GM18870 (cell line): ENCODE measurements at regions not wholly inside any gene's neighbourhood (a gene's known extent, or its start where the extent isn't known, plus 50 kb on each side); places are given as distances from the start of the nearest gene placed in this dataset.
A peak's percentile ranks its signal among the peaks of the same experiment; 100 is the strongest.

Experiments used
- ATAC-seq: cut with Tn5 transposase; IDR thresholded peaks from one replicate; pipeline ENCODE4 v1.9.1; 2021; ENCODE audit warnings: moderate library complexity; ENCODE audit not compliant: unreplicated experiment

DNA sequence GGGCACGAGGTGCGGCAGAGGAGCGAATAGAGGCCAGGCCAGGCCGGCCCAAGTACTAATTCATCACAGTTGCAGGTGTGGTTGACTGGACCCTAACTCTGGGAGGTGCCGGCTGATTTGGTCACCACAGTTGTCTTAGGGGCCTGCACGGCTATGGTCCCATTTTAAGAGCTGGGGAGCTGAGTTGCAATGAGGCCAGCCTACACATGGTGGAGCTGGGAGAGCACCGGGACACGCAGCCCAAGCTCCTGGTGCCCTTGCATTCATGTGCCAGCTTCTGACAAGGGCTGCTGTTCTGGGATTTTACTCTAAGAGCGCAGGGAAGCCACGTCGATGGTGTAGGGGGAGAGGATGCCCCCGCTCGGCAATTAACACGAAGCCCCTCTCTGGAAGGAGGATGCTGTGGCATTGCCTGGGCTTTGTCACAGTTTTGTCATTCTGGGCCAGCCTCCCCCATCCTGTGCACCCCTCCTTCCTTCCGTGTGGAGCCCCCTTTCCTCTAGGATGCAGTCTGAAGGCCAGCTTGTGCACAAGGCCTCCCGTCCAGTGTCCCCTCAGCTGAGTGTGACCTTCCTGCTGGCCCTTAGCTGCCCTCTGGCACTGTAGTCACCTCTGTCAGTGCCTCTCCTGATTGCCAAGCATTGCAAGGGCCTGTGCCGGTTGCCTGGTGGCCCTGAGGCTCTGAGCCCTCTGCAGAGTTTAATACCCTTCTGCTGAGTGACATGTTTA is 109.4 kb upstream of the C1QTNF9B start:
- ATAC-seq: no peak

- ATAC-seq: no peak
Measured at GRCh38 chr13:24007979-24008620, 110.8 kb upstream of the C1QTNF9B start.

- no peak for ATAC-seq
Measured at GRCh38 chr13:24008679-24009078, 111.4 kb upstream of the C1QTNF9B start.

- ATAC-seq: no peak
Measured at GRCh38 chr13:24011266-24011665, 114.0 kb upstream of the C1QTNF9B start.

DNA sequence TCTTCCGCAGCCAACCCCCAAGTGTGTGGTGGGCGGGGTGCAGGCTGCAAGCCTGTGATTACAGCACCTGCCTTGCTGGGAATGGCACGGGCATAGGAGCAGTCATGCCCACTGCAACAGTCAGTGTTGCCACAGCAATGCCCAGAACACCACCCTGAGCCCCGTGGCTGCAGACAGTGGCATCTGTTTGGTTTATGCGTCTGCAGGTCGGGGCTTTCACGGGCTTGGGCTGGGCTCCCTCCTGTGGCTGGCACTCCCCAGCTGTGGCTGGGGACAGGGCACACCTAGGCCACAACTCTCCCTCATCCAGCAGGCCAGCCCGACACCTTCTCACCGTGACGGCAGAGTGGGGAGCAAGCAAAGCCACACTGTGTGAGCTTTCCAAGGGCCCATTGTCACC is 115.3 kb upstream of the C1QTNF9B start:
- no peak for ATAC-seq

DNA sequence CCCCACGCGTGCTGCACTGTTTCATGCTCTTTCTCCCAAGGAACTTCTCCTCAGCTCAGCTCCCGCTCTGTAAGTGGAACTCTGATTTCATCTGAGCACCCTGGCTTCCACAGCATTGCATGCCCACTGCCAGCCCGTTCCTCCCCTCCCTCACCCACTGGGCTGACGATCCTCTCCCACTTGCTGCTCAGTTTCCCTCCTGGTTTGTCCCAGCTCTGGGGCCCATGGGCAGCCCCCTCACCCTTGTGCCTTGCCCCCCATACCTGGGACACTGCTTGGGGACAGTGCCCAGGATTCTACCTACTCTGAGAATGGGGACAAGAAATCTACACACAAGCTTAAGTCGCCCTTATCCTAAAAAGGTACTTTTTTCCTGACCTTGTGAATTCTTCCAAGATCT is 115.9 kb upstream of the C1QTNF9B start:
- ATAC-seq: no peak

DNA sequence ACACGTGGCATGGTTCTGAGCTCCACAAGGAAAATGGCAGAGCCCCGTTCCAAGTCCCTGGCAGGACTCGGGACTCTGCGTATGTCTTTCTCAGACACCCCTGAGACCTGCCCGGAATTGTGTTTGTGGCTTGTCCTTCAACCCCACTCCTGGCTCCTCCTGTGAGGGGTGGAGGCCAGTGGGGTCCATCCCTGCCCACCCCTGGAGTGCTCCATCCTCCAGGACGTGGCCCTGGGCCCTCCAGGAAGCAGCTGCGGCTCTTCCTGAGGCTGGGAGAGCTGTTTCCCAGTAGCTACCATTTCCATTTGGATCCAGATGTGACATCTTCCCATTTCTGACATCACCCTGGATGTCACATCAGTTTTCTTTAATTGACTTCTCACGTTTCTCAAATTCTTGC is 118.7 kb upstream of the C1QTNF9B start:
- ATAC-seq: no peak

- ATAC-seq: no peak
Measured at GRCh38 chr13:24022568-24022967, 125.3 kb upstream of the C1QTNF9B start.

DNA sequence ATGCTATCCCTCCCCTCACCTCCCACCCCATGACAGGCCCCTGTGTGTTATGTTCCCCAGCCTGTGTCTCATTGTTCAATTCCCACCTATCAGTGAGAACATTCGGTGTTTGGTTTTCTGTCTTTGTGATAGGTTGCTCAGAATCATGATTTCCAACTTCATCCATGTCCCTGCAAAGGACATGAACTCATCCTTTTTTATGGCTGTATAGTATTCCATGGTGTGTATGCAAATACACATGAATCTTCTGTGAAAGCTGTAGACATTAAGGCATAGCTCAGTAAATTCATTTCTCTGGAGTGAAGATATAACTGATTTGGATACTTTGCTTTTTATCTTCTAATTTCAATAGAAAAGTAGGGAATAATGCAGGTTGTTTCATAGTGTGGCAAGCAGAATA is 125.8 kb upstream of the C1QTNF9B start:
- no peak for ATAC-seq

- ATAC-seq: no peak
Measured at GRCh38 chr13:24027494-24027893, 130.2 kb upstream of the C1QTNF9B start.

GRCh38 chr13:24032252-24032651 is 128.3 kb upstream of the SPATA13 start:
- ATAC-seq: no peak

DNA sequence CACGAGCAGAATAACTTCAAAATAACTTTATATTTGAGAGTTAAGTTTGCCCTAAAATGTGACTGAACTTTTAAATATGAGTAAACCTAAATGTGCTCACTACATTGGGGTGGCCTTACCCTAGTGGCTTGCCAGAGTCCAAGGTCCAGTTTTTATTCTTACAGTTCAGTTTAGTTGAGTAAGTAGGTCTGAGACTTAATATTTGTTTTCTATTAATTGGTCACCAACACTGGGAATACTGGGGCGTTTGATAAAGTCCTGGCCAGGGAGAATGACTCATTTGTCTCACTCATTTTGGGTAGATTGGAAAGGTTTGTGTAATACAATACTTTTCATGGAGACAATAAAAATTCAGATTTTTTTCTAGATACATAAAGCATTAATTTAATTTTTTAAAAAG is 127.8 kb upstream of the SPATA13 start:
- no peak for ATAC-seq

- no peak for ATAC-seq
Measured at GRCh38 chr13:24033527-24034302, 126.8 kb upstream of the SPATA13 start.

GRCh38 chr13:24035411-24035810 is 125.1 kb upstream of the SPATA13 start:
- ATAC-seq: no peak

DNA sequence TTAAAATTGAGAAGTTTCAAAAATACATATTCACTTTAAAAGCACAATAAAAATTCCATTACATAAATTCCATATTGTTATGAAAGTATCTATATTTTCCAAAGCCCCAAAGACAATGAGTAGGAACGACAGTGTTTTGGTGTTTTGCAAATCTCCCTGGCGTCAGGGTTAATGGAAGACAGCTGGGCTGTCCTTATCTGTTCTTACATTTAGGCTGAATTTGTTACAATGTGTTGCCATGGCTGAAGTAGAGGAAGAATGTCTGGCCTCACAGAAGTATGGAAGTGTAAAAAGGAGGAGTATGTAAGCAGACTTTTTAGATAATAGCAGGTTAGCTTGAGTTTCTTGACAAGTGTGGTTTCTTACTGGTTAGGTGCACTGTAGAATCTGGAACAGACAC is 124.4 kb upstream of the SPATA13 start:
- ATAC-seq: no peak

DNA sequence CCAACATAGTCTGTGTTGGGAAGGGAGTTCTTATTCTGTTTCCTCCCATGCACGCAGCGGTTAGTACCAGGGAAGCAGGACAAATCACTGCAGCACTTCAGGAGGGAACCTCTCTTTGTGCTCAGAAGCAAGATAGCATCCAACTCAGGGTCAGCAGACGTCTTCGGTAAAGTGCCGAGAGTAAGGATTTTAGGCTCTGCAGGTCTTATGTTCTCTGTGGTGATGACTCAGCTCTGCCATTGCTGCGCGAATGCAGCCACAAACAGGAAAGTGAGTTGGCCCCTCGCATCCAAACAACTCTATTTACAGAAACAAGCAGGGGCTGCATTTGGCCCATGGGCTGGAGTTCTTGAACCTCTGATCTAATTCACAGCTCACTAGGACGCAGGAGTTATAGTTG is 122.1 kb upstream of the SPATA13 start:
- no peak for ATAC-seq

- ATAC-seq: no peak
Measured at GRCh38 chr13:24038841-24039330, 121.6 kb upstream of the SPATA13 start.

DNA sequence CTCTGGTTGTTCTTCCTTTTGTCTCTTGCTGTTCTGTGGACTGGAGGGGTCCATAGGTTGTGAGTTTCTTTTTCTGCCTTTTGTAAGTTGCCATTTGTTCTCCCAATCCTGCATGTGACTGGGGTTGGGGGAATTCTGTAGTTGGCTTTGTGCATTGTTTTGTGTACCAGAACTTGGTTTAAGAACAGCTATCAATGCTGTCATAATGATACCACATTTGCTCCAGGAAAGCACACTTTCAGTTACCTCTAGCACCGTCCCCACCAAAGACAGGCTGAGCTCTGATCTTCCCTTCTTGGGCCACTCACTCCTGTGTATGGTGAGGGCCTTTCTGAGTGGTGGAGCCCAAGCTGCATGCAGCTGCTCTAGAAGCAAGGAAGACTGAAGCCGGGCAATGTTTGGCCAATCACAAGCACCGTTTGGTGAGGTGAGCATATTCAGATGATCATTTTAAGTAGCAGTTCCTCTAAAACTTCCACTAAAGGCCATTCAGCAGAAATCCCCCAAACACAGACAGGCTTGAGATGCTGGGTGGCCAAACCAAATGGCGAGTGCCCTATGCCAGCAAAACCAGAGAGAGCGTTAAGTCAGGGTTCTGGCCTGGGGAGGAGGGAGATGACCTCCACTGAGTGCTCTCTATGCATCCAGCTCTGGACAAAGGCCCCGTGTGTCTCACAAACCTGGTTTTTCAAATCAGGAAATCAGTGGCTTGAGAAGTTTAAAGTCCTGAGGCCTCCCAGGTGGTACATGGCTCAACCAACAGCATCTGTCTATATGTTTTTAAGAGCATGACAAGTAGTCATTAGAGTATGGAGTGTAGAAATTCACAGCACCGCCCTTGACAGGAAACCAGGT is 120.7 kb upstream of the SPATA13 start:
- peak; percentile 73 for ATAC-seq

DNA sequence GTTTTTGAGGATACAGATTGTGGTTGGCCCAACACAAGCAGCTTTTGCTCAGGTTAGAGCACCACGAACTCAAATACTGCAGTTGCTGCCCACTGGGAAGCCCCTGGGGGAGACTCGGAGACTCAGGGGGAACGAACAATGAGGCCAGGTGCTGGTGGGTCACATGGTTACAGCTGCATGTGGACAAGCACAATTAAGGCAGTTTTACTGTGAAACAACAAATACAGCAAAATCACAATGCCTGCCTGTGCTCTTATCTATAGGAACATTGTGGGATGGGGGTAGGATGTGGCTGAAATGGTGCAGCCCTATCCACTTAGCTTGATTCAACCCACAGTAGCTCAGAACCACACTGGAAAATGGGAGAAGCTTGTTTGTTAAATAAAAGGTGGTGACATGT is 119.7 kb upstream of the SPATA13 start:
- no peak for ATAC-seq

GRCh38 chr13:24041651-24042225 is 118.8 kb upstream of the SPATA13 start:
- no peak for ATAC-seq
